ENCODE measurements at regions not wholly inside any gene's neighbourhood (a gene's known extent, or its start where the extent isn't known, plus 50 kb on each side); places are given as distances from the start of the nearest gene placed in this dataset.

GRCh38 chr5:173755319-173755718 is 132.8 kb upstream of the CPEB4 start:
- Mint-ChIP-seq H3K36me3 (ENCODE audit: low read depth) (no peaks in the 10 kb centered on the region), H3K27me3 (ENCODE audit: low read depth, poor library complexity) (peaks cover 5% of the 10 kb centered on the region), H3K27ac (no peak overlapping the region), H3K4me3 (no peak overlapping the region), H3K9me3 (no peaks in the 10 kb centered on the region), H3K4me1 (peaks cover 57% of the 10 kb centered on the region)
- no peak for TF ChIP-seq CTCF (IDR thresholded peaks at IDR 0.05)
- DNase-seq = no peak

GRCh38 chr5:173757403-173758209 is 130.5 kb upstream of the CPEB4 start:
- Mint-ChIP-seq H3K4me1 (peaks cover 61% of the 10 kb centered on the region), H3K27me3 (ENCODE audit: low read depth, poor library complexity) (peaks cover 8% of the 10 kb centered on the region), H3K36me3 (ENCODE audit: low read depth) (no peaks in the 10 kb centered on the region), H3K27ac (no peak overlapping the region), H3K4me3 (no peak overlapping the region), H3K9me3 (no peaks in the 10 kb centered on the region)
- DNase-seq = no peak
- no peak for TF ChIP-seq CTCF (IDR thresholded peaks at IDR 0.05)

- TF ChIP-seq CTCF (IDR thresholded peaks at IDR 0.05) = no peak
- Mint-ChIP-seq H3K4me1 (peaks cover 61% of the 10 kb centered on the region), H3K9me3 (no peaks in the 10 kb centered on the region), H3K27me3 (ENCODE audit: low read depth, poor library complexity) (peaks cover 8% of the 10 kb centered on the region), H3K27ac (no peak overlapping the region), H3K4me3 (no peak overlapping the region), H3K36me3 (ENCODE audit: low read depth) (no peaks in the 10 kb centered on the region)
- no peak for DNase-seq
These were observed 129.5 kb upstream of the CPEB4 start for GRCh38 chr5:173758676-173759075.

GRCh38 chr5:173759691-173760090 is 128.5 kb upstream of the CPEB4 start:
- Mint-ChIP-seq H3K4me1 (peaks cover 61% of the 10 kb centered on the region), H3K27ac (no peak overlapping the region), H3K36me3 (ENCODE audit: low read depth) (no peaks in the 10 kb centered on the region), H3K4me3 (no peak overlapping the region), H3K9me3 (no peaks in the 10 kb centered on the region), H3K27me3 (ENCODE audit: low read depth, poor library complexity) (peaks cover 8% of the 10 kb centered on the region)
- TF ChIP-seq CTCF (IDR thresholded peaks at IDR 0.05) = no peak
- no peak for DNase-seq

GRCh38 chr5:173760461-173761177 is 127.5 kb upstream of the CPEB4 start:
- DNase-seq = no peak
- no peaks in the 10 kb centered on the region for H3K36me3 Mint-ChIP-seq (ENCODE audit: low read depth)
- no peak overlapping the region for H3K4me3 Mint-ChIP-seq
- H3K4me1 Mint-ChIP-seq = peaks cover 62% of the 10 kb centered on the region
- H3K27ac Mint-ChIP-seq = no peak overlapping the region
- TF ChIP-seq CTCF (IDR thresholded peaks at IDR 0.05) = no peak
- H3K27me3 Mint-ChIP-seq (ENCODE audit: low read depth, poor library complexity) = peaks cover 8% of the 10 kb centered on the region
- no peaks in the 10 kb centered on the region for H3K9me3 Mint-ChIP-seq
